Stimulated activated CD4-positive, alpha-beta T cell treated with anti-CD3 and anti-CD28 coated beads, Interleukin-15, amount 100 ng/mL, for 24 hours (primary cell): ENCODE measurements at regions not wholly inside any gene's neighbourhood (a gene's known extent, or its start where the extent isn't known, plus 50 kb on each side); places are given as distances from the start of the nearest gene placed in this dataset.
"Not testable (repeated sequence)": the region's sequence is repeated elsewhere in the genome, so short reads cannot be mapped to it uniquely, and the experiment has no call there.

Source experiments
- DNase-seq: peaks from one replicate; pipeline ENCODE4 v3.0.0-alpha.2; 2020

GRCh38 chrX:142483965-142484364 lies 278.9 kb upstream of the MAGEC2 start:
- no peak for DNase-seq

GRCh38 chrX:142446349-142446748 lies 241.3 kb upstream of the MAGEC2 start:
- DNase-seq: no peak

DNA sequence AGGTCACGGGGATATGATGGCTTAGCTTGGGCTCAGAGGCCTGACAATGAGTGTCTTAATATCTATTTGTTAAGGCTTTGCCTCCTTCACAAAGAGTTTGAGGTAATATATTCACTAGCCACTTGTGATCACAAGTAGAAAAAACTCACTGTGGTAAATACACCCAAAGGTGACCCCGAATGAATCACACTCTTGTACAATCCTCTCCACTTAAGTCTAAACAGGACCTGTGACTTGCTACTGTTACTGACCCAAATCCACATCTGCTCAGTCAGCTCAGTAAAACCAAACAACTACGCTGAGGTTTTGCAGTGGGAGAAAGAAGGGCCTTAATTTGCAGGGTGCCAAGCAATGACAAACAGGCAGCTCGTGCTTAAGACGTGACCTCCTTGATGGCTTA lies 223.8 kb upstream of the MAGEC2 start:
- no peak for DNase-seq

DNA sequence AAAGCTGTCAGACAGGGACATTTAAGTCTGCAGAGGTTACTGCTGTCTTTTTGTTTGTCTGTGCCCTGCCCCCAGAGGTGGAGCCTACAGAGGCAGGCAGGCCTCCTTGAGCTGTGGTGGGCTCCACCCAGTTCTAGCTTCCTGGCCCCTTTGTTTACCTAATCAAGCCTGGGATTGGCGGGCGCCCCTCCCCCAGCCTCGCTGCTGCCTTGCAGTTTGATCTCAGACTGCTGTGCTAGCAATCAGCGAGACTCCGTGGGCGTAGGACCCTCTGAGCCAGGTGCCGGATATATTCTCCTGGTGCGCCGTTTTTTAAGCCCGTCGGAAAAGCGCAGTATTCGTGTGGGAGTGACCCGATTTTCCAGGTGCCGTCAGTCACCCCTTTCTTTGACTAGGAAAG lies 185.9 kb upstream of the MAGEC2 start:
- DNase-seq: not testable (repeated sequence)

- no peak for DNase-seq
Measured at GRCh38 chrX:142363501-142363900, 158.4 kb upstream of the MAGEC2 start.

- DNase-seq: no peak
Measured at GRCh38 chrX:142359331-142359730, 154.2 kb upstream of the MAGEC2 start.

DNA sequence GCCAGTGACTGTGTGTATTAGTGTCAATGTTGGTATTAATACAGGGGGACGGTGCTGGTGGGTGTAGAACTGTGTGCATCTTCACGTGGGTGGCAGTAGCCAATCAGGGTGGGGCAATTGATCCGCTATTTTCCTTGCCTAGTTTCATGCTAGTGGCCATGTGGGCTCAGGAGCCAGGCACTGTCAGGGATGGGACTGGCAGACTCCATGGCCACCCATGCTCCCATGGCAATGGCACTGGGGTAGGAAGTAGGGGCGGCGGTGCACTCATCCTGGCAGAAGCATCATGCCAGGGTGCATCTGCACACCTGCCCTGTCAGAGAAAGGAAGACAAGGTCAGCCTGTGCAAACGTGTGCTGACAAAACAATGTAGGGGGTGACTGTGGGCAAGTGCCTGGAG lies 122.1 kb upstream of the MAGEC2 start:
- no peak for DNase-seq

- DNase-seq: no peak
Measured at GRCh38 chrX:142312591-142312990, 107.5 kb upstream of the MAGEC2 start.

DNA sequence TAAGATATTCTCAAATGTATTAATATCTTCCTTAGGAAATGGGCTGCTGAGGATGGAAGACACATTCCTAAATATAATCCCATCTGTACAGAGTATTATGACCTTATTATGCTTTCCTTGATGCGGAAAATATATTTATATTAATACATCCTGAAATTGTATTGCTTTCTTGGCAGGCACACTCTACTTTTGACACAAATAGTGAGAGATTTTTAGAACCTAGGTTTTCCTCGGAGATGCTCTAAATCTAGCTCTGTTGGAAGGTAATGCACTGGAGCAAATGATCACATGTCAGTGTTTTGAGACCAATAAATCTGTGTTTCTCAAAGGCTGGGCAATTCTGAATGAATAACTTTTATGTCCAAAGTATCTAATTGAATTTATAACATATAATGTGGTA lies 94.3 kb upstream of the MAGEC2 start:
- no peak for DNase-seq

DNA sequence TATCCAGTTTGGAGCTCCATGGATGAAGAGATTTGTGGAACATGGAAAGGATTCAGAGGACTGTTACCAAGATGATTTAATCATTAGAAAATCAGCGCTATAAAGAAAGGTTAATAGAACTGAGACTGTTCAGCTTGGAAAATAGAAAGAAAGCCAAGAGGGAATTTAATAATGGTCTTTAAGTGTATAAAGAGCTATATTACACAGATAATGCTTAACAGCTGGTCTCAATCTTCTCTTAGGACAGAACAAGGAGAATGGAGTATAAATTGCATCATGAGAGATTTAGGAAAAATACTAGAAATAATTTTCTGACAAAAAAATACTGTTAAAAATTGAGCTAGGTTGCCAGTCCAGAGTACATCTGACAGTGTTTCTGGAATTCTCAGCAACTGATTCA lies 91.3 kb upstream of the MAGEC2 start:
- DNase-seq: no peak

DNA sequence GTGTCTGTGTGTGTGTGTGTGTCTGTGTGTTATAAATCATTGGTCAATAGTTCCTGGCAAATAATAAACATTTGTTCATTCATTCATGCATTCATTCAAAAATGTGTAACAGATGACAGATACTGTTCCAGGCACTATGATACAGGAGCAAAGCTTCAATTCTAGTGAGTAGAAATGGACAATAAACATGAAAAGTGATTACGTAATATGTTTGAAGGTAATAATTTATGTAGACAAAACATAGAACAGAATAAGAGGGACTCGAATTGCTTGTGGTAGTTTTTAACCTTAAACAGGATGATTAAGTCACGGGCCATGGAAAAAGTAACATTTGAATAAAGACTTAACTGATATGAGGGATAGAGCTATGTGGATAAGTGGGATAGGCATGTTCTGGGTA lies 90.1 kb upstream of the MAGEC2 start:
- no peak for DNase-seq

DNA sequence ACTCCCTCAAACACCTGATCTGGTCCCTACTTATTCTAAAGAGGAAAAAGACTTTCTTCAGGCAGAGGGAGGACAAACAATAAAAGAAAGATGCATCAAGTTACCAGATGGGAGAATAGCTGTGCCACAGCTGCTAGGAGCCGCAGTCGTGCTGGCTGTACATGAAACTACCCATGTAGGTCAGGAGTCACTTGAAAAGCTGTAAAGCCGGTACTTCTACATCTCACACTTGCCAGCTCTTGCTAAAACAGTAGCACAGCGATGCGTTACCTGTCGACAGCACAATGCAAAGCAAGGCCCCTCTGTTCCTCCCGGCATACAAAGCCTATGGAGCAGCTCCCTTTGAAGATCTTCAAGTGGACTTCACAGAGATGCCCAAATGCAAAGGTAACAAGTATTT lies 65.1 kb upstream of the MAGEC2 start:
- DNase-seq: not testable (repeated sequence)

GRCh38 chrX:142266417-142266816 lies 61.3 kb upstream of the MAGEC2 start:
- no peak for DNase-seq

DNA sequence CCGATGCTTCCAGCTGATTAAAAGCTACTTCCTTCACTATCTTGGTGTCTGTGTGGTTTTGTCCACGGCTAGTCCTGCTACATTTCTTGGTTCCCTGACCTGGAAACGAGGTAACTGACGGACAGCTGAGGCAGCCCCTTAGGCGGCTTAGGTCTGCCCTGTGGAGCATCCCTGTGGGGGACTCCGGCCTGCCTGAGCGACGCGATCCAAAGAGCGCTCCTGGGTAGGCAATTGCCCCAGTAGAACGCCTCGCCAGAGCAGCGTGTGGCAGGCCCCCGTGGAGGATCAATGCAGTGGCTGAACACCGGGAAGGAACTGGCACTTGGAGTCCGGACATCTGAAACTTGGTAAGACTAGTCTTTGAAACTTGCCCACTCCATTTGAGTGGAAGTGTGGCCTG lies 60.5 kb upstream of the MAGEC2 start:
- not testable (repeated sequence) for DNase-seq

DNA sequence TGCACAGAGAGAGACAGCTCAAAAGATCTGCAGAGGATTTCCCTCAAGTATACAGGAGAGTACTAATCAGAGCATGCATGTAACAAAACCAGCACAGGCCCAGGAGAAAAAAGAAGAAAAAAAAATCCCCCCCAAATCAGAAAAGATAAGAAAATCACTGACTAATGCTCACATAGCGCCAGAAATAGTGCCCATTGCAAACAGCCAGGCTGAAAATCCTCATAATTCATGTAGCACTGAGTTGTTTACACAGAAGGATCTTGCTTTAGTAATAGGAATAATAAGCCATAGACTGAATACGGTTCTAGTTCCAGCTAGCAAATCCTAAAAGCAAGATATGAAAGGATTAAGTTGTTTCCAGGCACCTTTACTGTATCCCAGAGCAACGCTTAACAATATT lies 51.8 kb upstream of the MAGEC2 start:
- DNase-seq: no peak
